EH (cell line): ENCODE measurements at regions not wholly inside any gene's neighbourhood (a gene's known extent, or its start where the extent isn't known, plus 50 kb on each side); places are given as distances from the start of the nearest gene placed in this dataset.

Source experiments
- DNase-seq: peaks from one replicate; pipeline ENCODE4 v3.0.0-alpha.2; 2015; ENCODE audit warnings: low read depth

DNA sequence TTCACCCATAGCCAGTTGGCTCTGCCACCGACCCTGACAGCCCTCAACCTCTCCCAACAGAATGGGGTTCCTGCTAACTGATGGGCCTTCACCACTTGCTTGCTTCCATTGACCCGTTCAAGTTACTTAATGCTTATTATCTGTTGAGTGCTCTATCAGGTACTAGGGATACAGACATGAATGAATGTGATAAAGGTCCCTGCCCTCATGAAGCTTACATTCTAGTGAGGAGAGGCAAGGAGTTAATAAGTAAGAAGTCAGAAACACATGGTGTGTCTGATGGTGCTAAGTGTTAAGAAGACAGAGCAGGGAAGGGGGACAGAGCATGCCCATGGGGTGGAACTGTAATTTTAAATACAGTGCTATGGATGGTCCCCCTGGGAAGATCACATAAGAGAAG lies 107.5 kb upstream of the JUN start:
- no peak for DNase-seq

DNA sequence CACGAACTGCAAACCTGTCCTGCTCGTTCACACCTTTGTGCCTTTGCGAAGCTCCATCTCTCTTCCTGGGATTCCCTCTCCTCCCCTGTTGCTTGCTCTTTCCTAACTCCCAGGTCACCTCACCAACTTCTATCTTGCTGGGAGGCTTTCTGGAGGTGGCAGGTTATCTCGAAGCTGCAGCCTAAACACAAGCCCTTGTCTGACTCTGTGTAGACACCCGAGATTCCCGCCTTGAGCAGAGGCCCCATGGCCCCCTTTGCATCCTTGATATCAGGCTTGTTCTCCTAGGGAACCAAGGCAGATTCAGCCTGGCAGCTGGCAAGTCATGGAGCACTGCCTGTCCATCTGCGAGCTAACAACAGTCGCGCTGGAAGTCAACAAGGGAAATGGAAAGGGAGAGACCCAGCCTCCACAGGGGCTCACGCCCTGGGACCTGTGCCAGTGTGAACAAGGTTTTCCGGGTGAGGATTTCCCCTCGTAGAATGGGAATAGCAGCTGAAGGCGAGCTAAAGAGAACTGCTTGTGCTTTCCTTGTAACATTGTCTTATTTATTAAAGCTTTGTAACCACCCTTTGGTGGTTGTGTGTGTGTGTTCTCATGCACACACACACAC lies 109.5 kb upstream of the JUN start:
- no peak for DNase-seq

DNA sequence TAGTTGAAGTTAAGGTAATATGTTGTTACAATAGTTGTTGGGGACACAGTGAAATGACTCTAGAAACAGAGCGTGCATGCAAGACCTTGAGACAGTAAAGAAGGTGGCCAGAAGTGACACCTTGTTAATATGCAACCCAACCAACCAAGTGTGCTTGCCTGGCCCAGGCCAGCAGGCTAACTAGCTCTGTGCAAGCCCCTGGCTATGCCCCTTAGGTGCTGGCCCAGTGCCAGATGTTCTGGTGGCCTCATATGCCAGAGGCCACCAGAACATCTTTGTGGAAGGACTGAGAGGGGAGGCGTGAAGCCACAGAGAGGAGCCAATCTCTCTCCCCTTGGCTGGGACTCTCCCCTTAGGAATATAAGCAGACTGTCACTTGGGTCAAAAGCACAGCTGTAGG lies 111.2 kb upstream of the JUN start:
- no peak for DNase-seq

- peak; percentile 59 for DNase-seq
Observed at GRCh38 chr1:58895559-58896145, 111.8 kb upstream of the JUN start.

DNA sequence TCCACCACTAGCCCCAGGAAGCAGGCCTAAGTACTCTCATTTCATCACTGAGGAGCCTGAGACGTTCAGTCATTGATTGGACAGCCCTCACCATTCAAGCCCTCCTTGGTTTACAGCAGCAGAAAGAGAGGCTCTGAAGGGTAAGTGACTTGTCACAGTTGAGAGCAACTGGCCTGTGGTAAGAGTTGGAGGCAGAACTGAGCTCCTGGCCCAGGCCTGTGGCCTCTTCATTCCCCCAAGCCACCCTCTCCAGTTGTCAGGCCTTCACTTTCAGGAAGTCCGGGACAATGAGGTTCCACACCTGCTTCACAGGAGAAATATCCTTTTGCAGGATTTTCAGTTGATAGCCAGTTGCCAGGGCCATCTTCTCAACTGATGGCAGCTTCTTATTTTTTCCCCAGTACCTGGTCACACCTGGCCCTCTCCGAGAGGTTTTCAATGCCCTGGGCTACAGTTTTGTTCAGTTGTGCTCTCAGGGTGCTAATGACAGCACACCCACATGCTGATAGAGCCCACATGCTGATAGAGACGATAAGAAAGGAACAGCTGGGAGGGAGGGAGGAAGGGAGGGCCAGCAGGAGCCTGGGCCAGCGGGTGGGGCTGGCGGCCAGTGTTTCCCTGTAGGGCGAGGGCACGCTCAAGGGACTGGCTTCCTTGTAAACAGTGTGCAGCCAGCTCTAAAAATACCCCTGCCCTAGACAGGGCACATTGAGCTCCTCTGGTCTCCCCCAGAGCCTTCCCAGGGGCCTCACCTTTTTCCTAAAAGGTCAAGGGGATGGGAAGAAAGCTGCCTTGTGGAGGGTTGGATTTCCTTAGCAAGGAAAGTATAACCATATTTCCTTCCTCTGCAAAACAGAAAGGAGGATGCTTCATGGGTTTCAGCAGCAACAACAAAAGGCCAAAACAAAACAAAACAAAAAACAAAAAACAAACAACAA lies 112.7 kb upstream of the JUN start:
- DNase-seq, result peak; percentile 38

- DNase-seq, result no peak
Observed at GRCh38 chr1:58898739-58899586, 115.1 kb upstream of the JUN start.

DNA sequence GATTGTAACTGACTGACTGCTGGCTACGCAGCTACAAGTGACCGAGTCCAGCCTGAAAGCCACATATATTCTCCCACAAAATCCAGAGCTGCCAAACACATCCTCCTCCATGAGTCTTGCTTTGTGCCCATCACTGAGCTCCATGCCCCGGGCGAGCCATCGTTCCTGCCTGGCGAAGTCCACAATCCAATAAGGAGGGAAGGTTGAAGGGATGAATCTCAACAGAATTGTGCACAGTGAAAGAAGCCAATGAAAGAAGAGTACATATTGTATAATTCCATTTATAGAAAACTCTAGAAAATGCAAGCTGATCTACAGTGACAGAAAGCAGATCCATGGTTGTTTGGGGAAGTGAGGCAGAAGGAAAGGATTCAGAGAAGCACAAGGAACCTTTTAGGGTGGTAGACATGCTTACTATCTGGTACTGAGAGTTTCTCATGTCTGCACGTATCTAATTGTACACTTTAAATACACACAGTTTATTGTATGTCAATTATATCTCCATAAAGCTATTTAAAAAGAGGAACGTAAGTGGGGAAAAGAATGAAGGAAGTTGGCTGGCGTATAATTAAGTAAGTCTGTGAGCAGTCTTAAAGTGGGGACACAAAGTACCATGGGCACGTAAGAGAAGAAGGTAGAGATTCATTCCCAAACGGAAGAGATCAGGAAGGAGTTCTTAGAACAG lies 115.9 kb upstream of the JUN start:
- no peak for DNase-seq

DNA sequence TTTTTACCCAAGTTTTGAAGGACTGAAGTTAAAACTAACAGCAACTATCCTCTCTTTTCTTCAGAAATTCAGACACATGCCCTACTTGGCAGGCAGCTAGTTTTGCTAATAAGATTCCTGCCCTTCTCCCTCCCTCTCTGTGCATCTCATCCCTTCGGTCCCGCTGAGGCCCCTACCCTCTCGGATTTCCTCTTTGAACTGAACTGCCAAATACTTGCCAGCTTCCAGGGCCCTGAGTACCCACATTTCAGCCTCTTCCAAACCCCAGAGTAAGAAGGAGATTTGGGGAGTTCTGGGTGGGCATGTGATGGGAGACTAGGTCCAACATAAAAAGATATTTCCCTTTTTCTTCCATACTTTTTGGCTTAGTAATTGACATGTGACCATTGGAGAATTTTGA lies 116.5 kb upstream of the JUN start:
- no peak for DNase-seq

DNA sequence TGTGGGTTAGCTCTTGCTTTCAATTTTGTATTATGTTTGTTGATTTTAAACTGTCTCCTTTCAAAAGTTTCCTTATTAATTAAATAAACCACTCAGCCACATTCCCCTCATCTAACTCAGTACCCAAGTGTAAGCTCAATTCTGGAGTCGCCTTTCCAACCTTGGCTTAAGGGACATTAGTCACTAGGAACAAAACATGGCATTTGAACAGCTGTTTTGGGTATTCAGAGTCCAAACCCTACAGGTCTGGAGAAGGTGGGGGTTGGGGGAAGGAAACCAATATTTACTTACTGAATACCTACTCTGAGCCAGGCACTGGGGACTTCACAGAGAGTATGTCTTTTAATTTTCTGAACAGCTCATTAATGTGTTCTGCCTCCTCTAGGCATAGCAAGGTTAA lies 117.2 kb upstream of the JUN start:
- DNase-seq, result peak; percentile 34

GRCh38 chr1:58902830-58903513 lies 119.1 kb upstream of the JUN start:
- no peak for DNase-seq

GRCh38 chr1:58903514-58904298 lies 119.9 kb upstream of the JUN start:
- peak; percentile 95 for DNase-seq

GRCh38 chr1:58904299-58905125 lies 120.7 kb upstream of the JUN start:
- no peak for DNase-seq

DNA sequence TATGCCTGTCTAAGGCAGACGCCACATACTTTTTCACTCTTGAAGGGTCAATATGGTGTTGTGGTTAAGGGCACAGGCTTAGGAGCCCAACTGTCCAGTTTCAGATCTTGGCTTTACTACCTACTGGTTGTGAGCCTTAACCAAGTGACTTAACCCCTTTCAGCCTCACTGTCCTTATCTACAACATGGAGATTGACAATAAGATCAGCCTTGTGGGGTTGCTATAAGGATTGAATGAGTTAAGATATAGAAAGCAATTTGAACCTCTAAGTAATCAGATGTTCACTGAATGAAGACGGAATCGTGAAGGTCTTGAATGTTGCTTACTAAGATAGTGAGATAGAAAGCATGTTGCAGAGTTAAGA lies 121.3 kb upstream of the JUN start:
- no peak for DNase-seq

- no peak for DNase-seq
Observed at GRCh38 chr1:58905628-58906221, 121.9 kb upstream of the JUN start.

- no peak for DNase-seq
Observed at GRCh38 chr1:58907398-58907797, 123.6 kb upstream of the JUN start.

DNA sequence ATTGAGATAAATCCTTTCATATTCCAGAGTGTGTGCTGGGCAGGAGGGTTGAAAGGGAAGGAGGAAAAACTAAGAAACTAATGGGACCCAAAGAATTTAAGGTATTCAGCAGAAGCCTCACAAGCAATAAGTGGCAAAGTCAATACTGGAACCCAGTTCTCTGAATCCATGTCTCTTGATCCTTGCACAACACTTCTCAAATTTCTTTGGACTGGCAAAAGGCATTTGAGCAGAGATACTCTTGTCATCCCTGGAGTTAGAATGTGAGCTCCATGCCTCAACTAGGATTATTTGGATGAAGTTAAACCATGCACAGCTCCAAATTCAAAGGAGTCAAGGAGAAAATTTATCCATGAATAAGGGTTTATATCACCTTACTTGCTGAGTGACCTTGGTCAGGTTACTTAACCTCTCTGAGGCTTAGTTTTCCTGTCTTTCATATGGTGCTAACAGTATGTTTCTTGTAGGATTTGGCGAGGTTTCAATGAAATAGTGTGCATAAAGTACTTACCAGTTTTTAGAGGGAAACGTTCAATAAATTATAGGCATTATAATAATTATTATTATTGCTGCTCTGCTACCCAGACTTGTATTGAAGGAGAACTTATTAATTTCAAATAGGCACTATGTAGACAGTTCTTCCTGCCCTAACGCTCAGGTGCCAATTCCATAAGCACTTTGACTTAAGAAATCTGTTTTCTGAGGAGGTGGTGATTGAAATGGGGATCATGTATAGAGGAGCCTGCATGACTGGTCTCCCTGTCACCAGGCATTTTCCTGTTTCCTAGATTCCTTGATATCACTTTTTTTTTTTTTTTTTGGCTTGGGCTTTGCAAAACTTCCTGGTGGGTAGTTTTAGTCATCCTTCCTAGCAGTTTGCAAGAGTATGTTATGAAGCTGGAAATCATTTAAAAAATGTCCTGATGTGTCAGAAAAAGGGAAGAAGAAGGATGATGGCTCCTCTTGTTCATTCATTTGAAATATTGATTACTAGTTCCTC lies 125.0 kb upstream of the JUN start:
- peak; percentile 86 for DNase-seq

- no peak for DNase-seq
Observed at GRCh38 chr1:58909914-58910681, 126.3 kb upstream of the JUN start.
